Gastroesophageal sphincter (tissue), 3 donors: ENCODE measurements at regions not wholly inside any gene's neighbourhood (a gene's known extent, or its start where the extent isn't known, plus 50 kb on each side); places are given as distances from the start of the nearest gene placed in this dataset.

ENCODE experiments used
- POLR2A ChIP-seq, 2 donors: fragments of 450-650 bp; IDR thresholded peaks; one replicate each; pipeline ENCODE4 v1.6.1; 2017; ENCODE audit warnings: antibody characterized with exemption in 2 of 2, mild to moderate bottlenecking in 2 of 2, moderate library complexity in 1 of 2
- TF ChIP-seq, protein P1 (sequence below), 4 experiments: fragments of 200-600 bp in 2 of 4; fragments of 450-650 bp in 2 of 4; sonication (generic) in 1 of 4; IDR thresholded peaks; one replicate each; pipeline ENCODE4 v1.5.1; 2017 to 2019; ENCODE audit warnings: antibody characterized with exemption in 4 of 4, mild to moderate bottlenecking in 2 of 4, moderate library complexity in 2 of 4

DNA sequence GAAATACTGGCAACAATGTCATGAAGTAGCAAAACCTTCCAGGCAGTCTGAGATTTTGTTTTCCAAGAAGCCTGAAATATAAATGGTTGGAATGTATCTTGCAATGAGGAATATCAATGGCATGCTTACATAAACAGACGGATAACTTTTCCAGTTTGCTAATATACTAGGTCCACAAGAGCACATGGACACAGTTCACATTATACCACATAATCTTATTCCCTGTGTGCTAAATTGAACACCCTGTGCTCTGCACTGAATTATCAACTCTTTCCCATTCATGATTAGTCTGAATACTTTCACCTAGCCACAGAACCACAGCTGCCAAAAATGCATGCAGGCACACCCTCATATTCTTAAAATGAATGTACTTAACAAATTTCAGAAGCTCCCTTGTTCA lies 274.3 kb downstream of the COL12A1 start:
- no peak for TF ChIP-seq POLR2A (IDR thresholded peaks at IDR 0.05)
- TF ChIP-seq, protein P1, sequence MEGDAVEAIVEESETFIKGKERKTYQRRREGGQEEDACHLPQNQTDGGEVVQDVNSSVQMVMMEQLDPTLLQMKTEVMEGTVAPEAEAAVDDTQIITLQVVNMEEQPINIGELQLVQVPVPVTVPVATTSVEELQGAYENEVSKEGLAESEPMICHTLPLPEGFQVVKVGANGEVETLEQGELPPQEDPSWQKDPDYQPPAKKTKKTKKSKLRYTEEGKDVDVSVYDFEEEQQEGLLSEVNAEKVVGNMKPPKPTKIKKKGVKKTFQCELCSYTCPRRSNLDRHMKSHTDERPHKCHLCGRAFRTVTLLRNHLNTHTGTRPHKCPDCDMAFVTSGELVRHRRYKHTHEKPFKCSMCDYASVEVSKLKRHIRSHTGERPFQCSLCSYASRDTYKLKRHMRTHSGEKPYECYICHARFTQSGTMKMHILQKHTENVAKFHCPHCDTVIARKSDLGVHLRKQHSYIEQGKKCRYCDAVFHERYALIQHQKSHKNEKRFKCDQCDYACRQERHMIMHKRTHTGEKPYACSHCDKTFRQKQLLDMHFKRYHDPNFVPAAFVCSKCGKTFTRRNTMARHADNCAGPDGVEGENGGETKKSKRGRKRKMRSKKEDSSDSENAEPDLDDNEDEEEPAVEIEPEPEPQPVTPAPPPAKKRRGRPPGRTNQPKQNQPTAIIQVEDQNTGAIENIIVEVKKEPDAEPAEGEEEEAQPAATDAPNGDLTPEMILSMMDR (IDR thresholded peaks at IDR 0.05) = no peak
